ENCODE measurements at regions not wholly inside any gene's neighbourhood (a gene's known extent, or its start where the extent isn't known, plus 50 kb on each side); places are given as distances from the start of the nearest gene placed in this dataset.

DNA sequence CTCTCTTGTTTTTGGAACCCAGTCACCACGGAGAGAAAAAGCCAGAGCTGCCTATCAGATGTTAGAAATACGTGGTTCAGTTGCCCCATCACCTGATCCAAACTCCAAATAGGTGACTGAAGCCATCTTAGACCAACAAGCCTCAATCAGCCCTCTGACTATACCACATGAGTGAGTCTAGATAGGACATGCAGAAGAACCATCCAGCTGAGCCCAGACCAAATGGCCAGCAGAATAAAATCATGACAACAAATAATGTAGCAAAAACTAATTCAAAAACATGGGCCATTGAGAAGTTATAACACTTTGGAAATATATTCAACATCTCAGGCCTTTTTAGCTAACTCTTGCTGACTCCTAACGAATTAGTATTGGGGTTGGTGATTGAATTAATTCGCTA, 348.4 kb upstream of the C1orf87 start:
- no peak overlapping the region for H3K4me3 ChIP-seq (ENCODE audit: insufficient read depth, low read length, poor library complexity, severe bottlenecking)
- no peaks in the 10 kb centered on the region for H3K79me2 ChIP-seq (ENCODE audit: insufficient read depth, low read length)
- H3K27me3 ChIP-seq (ENCODE audit: low read length) = no peaks in the 10 kb centered on the region
- H3K9ac ChIP-seq (ENCODE audit: low read length) = no peak overlapping the region
- no peak overlapping the region for H3K27ac ChIP-seq (ENCODE audit: low read depth, low read length)
- H3K4me2 ChIP-seq (ENCODE audit: low read depth, low read length, poor library complexity, severe bottlenecking) = no peak overlapping the region
- H3K9me2 ChIP-seq (replicated peaks; ENCODE audit: insufficient read depth, low read length) = no peaks in the 10 kb centered on the region
- TF ChIP-seq, protein P1, sequence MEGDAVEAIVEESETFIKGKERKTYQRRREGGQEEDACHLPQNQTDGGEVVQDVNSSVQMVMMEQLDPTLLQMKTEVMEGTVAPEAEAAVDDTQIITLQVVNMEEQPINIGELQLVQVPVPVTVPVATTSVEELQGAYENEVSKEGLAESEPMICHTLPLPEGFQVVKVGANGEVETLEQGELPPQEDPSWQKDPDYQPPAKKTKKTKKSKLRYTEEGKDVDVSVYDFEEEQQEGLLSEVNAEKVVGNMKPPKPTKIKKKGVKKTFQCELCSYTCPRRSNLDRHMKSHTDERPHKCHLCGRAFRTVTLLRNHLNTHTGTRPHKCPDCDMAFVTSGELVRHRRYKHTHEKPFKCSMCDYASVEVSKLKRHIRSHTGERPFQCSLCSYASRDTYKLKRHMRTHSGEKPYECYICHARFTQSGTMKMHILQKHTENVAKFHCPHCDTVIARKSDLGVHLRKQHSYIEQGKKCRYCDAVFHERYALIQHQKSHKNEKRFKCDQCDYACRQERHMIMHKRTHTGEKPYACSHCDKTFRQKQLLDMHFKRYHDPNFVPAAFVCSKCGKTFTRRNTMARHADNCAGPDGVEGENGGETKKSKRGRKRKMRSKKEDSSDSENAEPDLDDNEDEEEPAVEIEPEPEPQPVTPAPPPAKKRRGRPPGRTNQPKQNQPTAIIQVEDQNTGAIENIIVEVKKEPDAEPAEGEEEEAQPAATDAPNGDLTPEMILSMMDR (IDR thresholded peaks at IDR 0.05; ENCODE audit: insufficient read depth, low read length, poor library complexity, severe bottlenecking) = no peak
- no peak for TF ChIP-seq EZH2phosphoT487 (conservative IDR thresholded peaks at IDR 0.05; ENCODE audit: low read length)
- no peaks in the 10 kb centered on the region for H3F3A ChIP-seq (ENCODE audit: insufficient read depth)
- H3K9me3 ChIP-seq (ENCODE audit: insufficient read depth, low read length) = no peaks in the 10 kb centered on the region
- H2AFZ ChIP-seq (ENCODE audit: low read depth, low read length, severe bottlenecking) = no peak overlapping the region
- no peaks in the 10 kb centered on the region for H3K36me3 ChIP-seq (ENCODE audit: low read length)
- no peaks in the 10 kb centered on the region for H4K20me1 ChIP-seq (ENCODE audit: low read depth, low read length)

DNA sequence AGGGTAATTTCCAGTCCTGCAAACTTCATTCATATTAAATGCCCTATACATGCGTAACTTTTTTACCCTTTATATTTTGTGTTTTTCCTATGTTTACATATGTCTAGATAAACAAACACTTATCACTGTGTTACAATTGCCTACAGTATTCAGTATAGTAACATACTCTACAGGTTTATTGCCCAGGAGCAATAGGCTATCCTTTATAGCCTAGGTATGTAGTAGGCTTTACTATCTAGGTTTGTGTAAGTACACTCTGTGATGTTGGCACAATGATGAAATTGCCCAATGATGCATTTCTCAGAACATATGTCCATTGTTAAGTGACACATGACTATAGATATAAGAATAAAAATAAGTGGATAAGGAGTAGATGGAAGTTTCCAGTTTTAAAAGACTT, 345.5 kb upstream of the C1orf87 start:
- Histone ChIP-seq H3K9me3 (ENCODE audit: insufficient read depth, low read length) (no peaks in the 10 kb centered on the region), H3K4me3 (ENCODE audit: insufficient read depth, low read length, poor library complexity, severe bottlenecking) (no peak overlapping the region), H2AFZ (ENCODE audit: low read depth, low read length, severe bottlenecking) (no peak overlapping the region), H3F3A (ENCODE audit: insufficient read depth) (no peaks in the 10 kb centered on the region), H3K79me2 (ENCODE audit: insufficient read depth, low read length) (no peaks in the 10 kb centered on the region), H4K20me1 (ENCODE audit: low read depth, low read length) (no peaks in the 10 kb centered on the region), H3K27me3 (ENCODE audit: low read length) (no peaks in the 10 kb centered on the region; the same call in 1 of the 2 replicates), H3K27ac (ENCODE audit: low read depth, low read length) (no peak overlapping the region), H3K4me2 (ENCODE audit: low read depth, low read length, poor library complexity, severe bottlenecking) (no peak overlapping the region), H3K36me3 (ENCODE audit: low read length) (no peaks in the 10 kb centered on the region), H3K9me2 (replicated peaks; ENCODE audit: insufficient read depth, low read length) (no peaks in the 10 kb centered on the region), H3K9ac (ENCODE audit: low read length) (no peak overlapping the region)
- TF ChIP-seq, protein P1 (IDR thresholded peaks at IDR 0.05; ENCODE audit: insufficient read depth, low read length, poor library complexity, severe bottlenecking) = no peak
- TF ChIP-seq EZH2phosphoT487 (conservative IDR thresholded peaks at IDR 0.05; ENCODE audit: low read length) = no peak

DNA sequence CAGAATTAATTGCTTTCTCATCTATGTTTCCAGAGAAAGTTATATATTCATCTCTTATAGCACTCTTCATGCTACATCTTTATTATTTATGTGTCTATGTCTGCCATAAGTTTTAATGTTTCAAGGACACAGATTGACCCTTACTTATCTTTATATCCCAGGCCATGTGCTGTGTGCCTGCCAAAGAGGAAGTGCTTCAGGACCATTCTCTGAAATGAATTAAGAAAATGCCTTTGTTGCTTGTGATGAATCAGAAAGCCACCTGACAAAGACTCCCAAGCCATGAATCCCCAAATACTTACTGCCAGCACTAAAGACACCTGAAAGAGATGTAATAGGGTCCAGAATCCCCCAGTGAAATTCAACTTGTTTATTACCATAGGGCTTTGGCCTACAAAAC, 342.1 kb upstream of the C1orf87 start:
- H3K79me2 ChIP-seq (ENCODE audit: insufficient read depth, low read length) = no peaks in the 10 kb centered on the region
- no peaks in the 10 kb centered on the region for H3K9me2 ChIP-seq (replicated peaks; ENCODE audit: insufficient read depth, low read length)
- no peaks in the 10 kb centered on the region for H3K36me3 ChIP-seq (ENCODE audit: low read length)
- H3K4me3 ChIP-seq (ENCODE audit: insufficient read depth, low read length, poor library complexity, severe bottlenecking) = no peak overlapping the region
- no peaks in the 10 kb centered on the region for H4K20me1 ChIP-seq (ENCODE audit: low read depth, low read length)
- H3K4me2 ChIP-seq (ENCODE audit: low read depth, low read length, poor library complexity, severe bottlenecking) = no peak overlapping the region
- TF ChIP-seq, protein P1 (IDR thresholded peaks at IDR 0.05; ENCODE audit: insufficient read depth, low read length, poor library complexity, severe bottlenecking) = no peak
- TF ChIP-seq EZH2phosphoT487 (conservative IDR thresholded peaks at IDR 0.05; ENCODE audit: low read length) = no peak
- no peak overlapping the region for H3K27ac ChIP-seq (ENCODE audit: low read depth, low read length)
- H3K9me3 ChIP-seq (ENCODE audit: insufficient read depth, low read length) = no peaks in the 10 kb centered on the region
- H3K9ac ChIP-seq (ENCODE audit: low read length) = no peak overlapping the region
- no peaks in the 10 kb centered on the region; the same call in 1 of the 2 replicates for H3K27me3 ChIP-seq (ENCODE audit: low read length)
- no peak overlapping the region for H2AFZ ChIP-seq (ENCODE audit: low read depth, low read length, severe bottlenecking)
- H3F3A ChIP-seq (ENCODE audit: insufficient read depth) = no peaks in the 10 kb centered on the region

Data from SU-DHL-6 (cell line).